ENCODE measurements at regions not wholly inside any gene's neighbourhood (a gene's known extent, or its start where the extent isn't known, plus 50 kb on each side); places are given as distances from the start of the nearest gene placed in this dataset.

- TF ChIP-seq MAX (IDR thresholded peaks at IDR 0.05; ENCODE audit: insufficient read depth, insufficient read length) (no peak), CTCF (IDR thresholded peaks at IDR 0.05; ENCODE audit: extremely low read depth in 1 of 2, insufficient read depth in 1 of 2, low read depth in 1 of 2, low read length in 2 of 2) (no peak), EZH2 (IDR thresholded peaks at IDR 0.05; ENCODE audit: borderline replicate concordance, low read depth, low read length, severe bottlenecking) (no peak), POLR2A (IDR thresholded peaks at IDR 0.05; ENCODE audit: low read depth, low read length) (no peak), POLR2AphosphoS5 (IDR thresholded peaks at IDR 0.05; ENCODE audit: insufficient read depth, low read depth, low read length) (no peak)
These were observed 56.2 kb upstream of the IGF1R start for GRCh38 chr15:98592136-98592535.
